Calu3 (cell line): ENCODE measurements at regions not wholly inside any gene's neighbourhood (a gene's known extent, or its start where the extent isn't known, plus 50 kb on each side); places are given as distances from the start of the nearest gene placed in this dataset.
"Not testable (repeated sequence)": the region's sequence is repeated elsewhere in the genome, so short reads cannot be mapped to it uniquely, and the experiment has no call there.

ENCODE experiments used
- BruUV-seq: library from RNA; stranded (reverse); fragments of 400-500 nt; replicated peaks from 2 replicates; lab custom pipeline; 2021; lab: Mats Ljungman, UMichigan
- CTCF ChIA-PET: fragments of 300-600 bp; sonication (Branson Sonifier 250); formaldehyde crosslinking; loops from one replicate; lab custom pipeline; 2022; ENCODE audit warnings: antibody characterized with exemption; lab: Charles Lee
- DNase-seq: peaks from one replicate; pipeline ENCODE4 v3.0.0; 2022
- H3K27ac Mint-ChIP-seq: one replicate; pipeline ENCODE4 v1.8.0; 2022; ENCODE audit warnings: mixed read lengths; ENCODE audit not compliant: unreplicated experiment
- H3K27me3 Mint-ChIP-seq: one replicate; pipeline ENCODE4 v1.8.0; 2022; ENCODE audit warnings: mixed read lengths; ENCODE audit not compliant: unreplicated experiment
- H3K36me3 Mint-ChIP-seq: one replicate; pipeline ENCODE4 v1.8.0; 2022; ENCODE audit warnings: mild to moderate bottlenecking, moderate library complexity, mixed read lengths; ENCODE audit not compliant: insufficient read depth, unreplicated experiment
- H3K4me1 Mint-ChIP-seq: one replicate; pipeline ENCODE4 v1.8.0; 2022; ENCODE audit warnings: mild to moderate bottlenecking, low read depth, mixed read lengths; ENCODE audit not compliant: unreplicated experiment
- H3K4me3 Mint-ChIP-seq: one replicate; pipeline ENCODE4 v1.8.0; 2022; ENCODE audit warnings: mild to moderate bottlenecking, low read depth, moderate library complexity, mixed read lengths; ENCODE audit not compliant: unreplicated experiment
- H3K9me3 Mint-ChIP-seq: one replicate; pipeline ENCODE4 v1.8.0; 2022; ENCODE audit warnings: low read depth, mixed read lengths; ENCODE audit not compliant: unreplicated experiment
- CTCF ChIP-seq: fragments of 200-600 bp; IDR thresholded peaks from one replicate; pipeline ENCODE4 v1.8.0; 2022; ENCODE audit warnings: antibody characterized with exemption; ENCODE audit not compliant: unreplicated experiment
- intact Hi-C: fragments of 100-400 bp; cut with micrococcal nuclease; formaldehyde crosslinking; loops from one replicate; pipeline ENCODE4 v1.10.0; 2022; ENCODE audit not compliant: unreplicated experiment

DNA sequence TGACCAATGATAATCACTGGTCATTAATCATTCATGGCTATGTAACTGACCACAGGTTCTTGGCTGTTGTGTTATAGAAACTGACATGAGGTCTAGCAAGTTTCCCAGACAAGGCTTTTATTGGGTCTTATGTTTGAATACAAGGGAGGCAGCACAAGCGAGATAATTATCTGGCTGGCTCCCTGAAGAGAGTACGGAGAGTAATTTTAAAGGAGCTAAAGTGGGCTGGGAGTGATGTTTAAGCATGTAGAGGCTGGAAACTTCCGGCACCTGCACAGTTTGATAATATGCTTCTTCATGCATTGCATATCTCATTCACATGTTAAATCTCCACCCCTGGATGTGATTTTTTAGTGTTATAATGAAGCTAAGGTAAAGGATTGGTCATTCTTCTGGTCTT, 116.2 kb upstream of the KCNK1 start:
- no peak for DNase-seq
- H3K27me3 Mint-ChIP-seq, result peaks cover 29% of the 10 kb centered on the region
- no peaks in the 10 kb centered on the region for H3K9me3 Mint-ChIP-seq
- no peaks in the 10 kb centered on the region for H3K4me1 Mint-ChIP-seq
- H3K4me3 Mint-ChIP-seq, result no peak overlapping the region
- BruUV-seq, result no TSS peak
- CTCF ChIA-PET, result interaction anchor here (0.6 kb wide), 1 partner anchor 196 kb away, joined by 5 read pairs; no protein-coding TSS in a partner anchor
- no peaks in the 10 kb centered on the region for H3K36me3 Mint-ChIP-seq
- TF ChIP-seq CTCF, result no peak
- intact Hi-C loops, result no loop called here
- no peak overlapping the region for H3K27ac Mint-ChIP-seq

GRCh38 chr1:233500106-233500505, 113.8 kb upstream of the KCNK1 start:
- H3K4me3 Mint-ChIP-seq, result no peak overlapping the region
- CTCF ChIA-PET, result no interaction called here
- H3K9me3 Mint-ChIP-seq, result no peaks in the 10 kb centered on the region
- DNase-seq, result no peak
- H3K4me1 Mint-ChIP-seq, result no peaks in the 10 kb centered on the region
- no peaks in the 10 kb centered on the region for H3K36me3 Mint-ChIP-seq
- TF ChIP-seq CTCF, result no peak
- BruUV-seq, result no TSS peak
- peaks cover 29% of the 10 kb centered on the region for H3K27me3 Mint-ChIP-seq
- H3K27ac Mint-ChIP-seq, result no peak overlapping the region
- intact Hi-C loops, result no loop called here

DNA sequence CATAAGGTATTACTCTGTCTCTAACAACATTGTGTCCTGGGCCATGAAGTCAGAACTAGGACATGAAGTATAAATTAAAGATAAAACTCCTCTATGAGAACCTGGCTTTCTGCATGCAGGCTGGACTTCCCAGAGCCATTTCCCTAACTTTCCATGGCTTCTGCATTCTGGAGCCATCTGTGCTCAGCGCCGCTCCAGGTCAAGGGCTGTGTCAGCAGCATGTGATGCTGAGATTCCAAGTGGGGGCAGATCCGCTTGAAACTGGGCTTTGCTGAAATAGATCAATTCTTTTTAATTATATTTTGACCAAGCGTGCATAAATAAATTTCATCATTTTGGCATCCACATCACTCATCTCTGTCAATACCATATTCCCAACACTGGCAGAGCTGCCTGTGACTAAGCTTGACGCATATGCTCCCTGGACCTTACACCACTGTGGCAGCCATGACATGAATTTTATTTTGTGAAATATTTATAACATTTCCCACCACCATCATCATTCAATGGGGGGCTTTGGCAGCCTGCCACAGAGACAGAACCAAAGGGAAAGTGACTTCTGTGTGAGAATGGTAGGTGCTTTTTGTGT, 110.4 kb upstream of the KCNK1 start:
- H3K36me3 Mint-ChIP-seq, result no peaks in the 10 kb centered on the region
- H3K9me3 Mint-ChIP-seq, result no peaks in the 10 kb centered on the region
- peaks cover 6% of the 10 kb centered on the region for H3K27me3 Mint-ChIP-seq
- H3K27ac Mint-ChIP-seq, result no peak overlapping the region
- intact Hi-C loops, result no loop called here
- CTCF ChIA-PET, result interaction anchor here (0.5 kb wide), 1 partner anchor 1856 kb away, joined by 3 read pairs; no protein-coding TSS in a partner anchor
- TF ChIP-seq CTCF, result no peak
- BruUV-seq, result no TSS peak
- no peak for DNase-seq
- no peaks in the 10 kb centered on the region for H3K4me1 Mint-ChIP-seq
- no peak overlapping the region for H3K4me3 Mint-ChIP-seq

GRCh38 chr1:233505130-233505529, 108.8 kb upstream of the KCNK1 start:
- no peak for DNase-seq
- no peak overlapping the region for H3K4me3 Mint-ChIP-seq
- H3K9me3 Mint-ChIP-seq, result no peaks in the 10 kb centered on the region
- H3K27me3 Mint-ChIP-seq, result no peaks in the 10 kb centered on the region
- no peak overlapping the region for H3K27ac Mint-ChIP-seq
- no peaks in the 10 kb centered on the region for H3K36me3 Mint-ChIP-seq
- BruUV-seq, result no TSS peak
- CTCF ChIA-PET, result no interaction called here
- no peaks in the 10 kb centered on the region for H3K4me1 Mint-ChIP-seq
- TF ChIP-seq CTCF, result no peak
- intact Hi-C loops, result no loop called here

GRCh38 chr1:233505889-233506288, 108.0 kb upstream of the KCNK1 start:
- BruUV-seq, H3K36me3 Mint-ChIP-seq, H3K4me1 Mint-ChIP-seq, H3K27me3 Mint-ChIP-seq, intact Hi-C loops, H3K27ac Mint-ChIP-seq, CTCF ChIA-PET, H3K4me3 Mint-ChIP-seq, H3K9me3 Mint-ChIP-seq, DNase-seq: not testable (repeated sequence)
